Stimulated activated CD8-positive, alpha-beta memory T cell treated with anti-CD3 and anti-CD28 coated beads, Interleukin-7, amount 100 ng/mL, for 1 hour (primary cell): ENCODE measurements at regions not wholly inside any gene's neighbourhood (a gene's known extent, or its start where the extent isn't known, plus 50 kb on each side); places are given as distances from the start of the nearest gene placed in this dataset.

ENCODE experiments used
- DNase-seq, 2 donors: peaks; one replicate each; pipeline ENCODE4 v3.0.0-alpha.2; 2020; ENCODE audit warnings: low read depth in 2 of 2

GRCh38 chr1:224846119-224846907 lies 83.2 kb upstream of the DNAH14 start:
- no peak for DNase-seq

- no peak for DNase-seq
Observed at GRCh38 chr1:224850446-224850845, 79.0 kb upstream of the DNAH14 start.

- peak in 1 of 2 donors; percentile 19 for DNase-seq
Observed at GRCh38 chr1:224851210-224851847, 78.1 kb upstream of the DNAH14 start.

- DNase-seq = no peak
Observed at GRCh38 chr1:224851848-224852261, 77.6 kb upstream of the DNAH14 start.

GRCh38 chr1:224852901-224853568 lies 76.4 kb upstream of the DNAH14 start:
- no peak for DNase-seq

GRCh38 chr1:224856973-224857372 lies 72.5 kb upstream of the DNAH14 start:
- no peak for DNase-seq

GRCh38 chr1:224859651-224860050 lies 69.8 kb upstream of the DNAH14 start:
- DNase-seq = no peak

GRCh38 chr1:224860488-224861338 lies 68.8 kb upstream of the DNAH14 start:
- DNase-seq = no peak

- DNase-seq = no peak
Observed at GRCh38 chr1:224861339-224861716, 68.1 kb upstream of the DNAH14 start.

- DNase-seq = no peak
Observed at GRCh38 chr1:224863486-224863885, 66.0 kb upstream of the DNAH14 start.

- no peak for DNase-seq
Observed at GRCh38 chr1:224864006-224864405, 65.5 kb upstream of the DNAH14 start.

GRCh38 chr1:224865510-224865909 lies 64.0 kb upstream of the DNAH14 start:
- no peak for DNase-seq

- DNase-seq = no peak
Observed at GRCh38 chr1:224866940-224867339, 62.5 kb upstream of the DNAH14 start.

GRCh38 chr1:224867715-224868114 lies 61.8 kb upstream of the DNAH14 start:
- DNase-seq = no peak

GRCh38 chr1:224872832-224873433 lies 56.5 kb upstream of the DNAH14 start:
- no peak for DNase-seq

GRCh38 chr1:224873434-224874369 lies 55.8 kb upstream of the DNAH14 start:
- DNase-seq = no peak

GRCh38 chr1:224874775-224875174 lies 54.7 kb upstream of the DNAH14 start:
- DNase-seq = no peak

- no peak for DNase-seq
Observed at GRCh38 chr1:224879162-224879803, 50.2 kb upstream of the DNAH14 start.
